Liver (tissue), 8 donors: ENCODE measurements at regions not wholly inside any gene's neighbourhood (a gene's known extent, or its start where the extent isn't known, plus 50 kb on each side); places are given as distances from the start of the nearest gene placed in this dataset.

Source experiments
- DNase-seq: peaks from one replicate; pipeline ENCODE4 v3.0.0-alpha.2; 2017; ENCODE audit warnings: low spot score
- H3K27ac ChIP-seq, 2 donors: one replicate each; pipeline ENCODE4 v1.7.0; 2013; ENCODE audit warnings: inconsistent platforms in 2 of 2, low read length in 2 of 2, control low read depth in 1 of 2, low read depth in 1 of 2, mild to moderate bottlenecking in 1 of 2
- H3K27me3 ChIP-seq, 4 donors: one replicate each; pipeline versions ENCODE4 v1.6.1 to v1.7.0; 2013; ENCODE audit warnings: low read length in 3 of 4, inconsistent platforms in 1 of 4, mild to moderate bottlenecking in 1 of 4, moderate library complexity in 1 of 4; ENCODE audit not compliant: control insufficient read depth in 4 of 4, insufficient read depth in 4 of 4
- H3K36me3 ChIP-seq, 4 donors: one replicate each; pipeline versions ENCODE4 v1.6.1 to v1.7.0; 2013; ENCODE audit warnings: low read length in 3 of 4, mild to moderate bottlenecking in 3 of 4, low read depth in 1 of 4, moderate library complexity in 1 of 4; ENCODE audit not compliant: control insufficient read depth in 4 of 4, insufficient read depth in 3 of 4
- H3K4me1 ChIP-seq, 4 donors: one replicate each; pipeline versions ENCODE4 v1.6.1 to v1.7.0; 2013; ENCODE audit warnings: low read length in 3 of 4, mild to moderate bottlenecking in 3 of 4, moderate library complexity in 1 of 4; ENCODE audit not compliant: control insufficient read depth in 4 of 4, insufficient read depth in 4 of 4
- H3K4me3 ChIP-seq, 3 donors: one replicate each; pipeline versions ENCODE4 v1.6.1 to v1.7.0; 2013; ENCODE audit warnings: low read length in 3 of 3, control low read depth in 1 of 3, low read depth in 1 of 3, mild to moderate bottlenecking in 1 of 3
- H3K9ac ChIP-seq, 2 donors: one replicate each; pipeline ENCODE4 v1.7.0; 2013; ENCODE audit warnings: low read length in 2 of 2, mild to moderate bottlenecking in 2 of 2, moderate library complexity in 2 of 2, control low read depth in 1 of 2, low read depth in 1 of 2
- H3K9me3 ChIP-seq, 4 donors: one replicate each; pipeline versions ENCODE4 v1.6.1 to v1.7.0; 2013; ENCODE audit warnings: low read length in 3 of 4; ENCODE audit not compliant: control insufficient read depth in 4 of 4
- EGR1 ChIP-seq, 2 donors: IDR thresholded peaks; 2 replicates each; pipeline ENCODE4 v1.6.1; 2016 to 2018; ENCODE audit warnings: antibody characterized with exemption in 2 of 2, low read depth in 2 of 2
- FOXA1 ChIP-seq: IDR thresholded peaks from 2 replicates; pipeline ENCODE4 v1.6.1; 2016; ENCODE audit warnings: antibody characterized with exemption
- FOXA2 ChIP-seq: IDR thresholded peaks from 2 replicates; pipeline ENCODE4 v1.6.1; 2016; ENCODE audit warnings: antibody characterized with exemption
- GABPA ChIP-seq, 2 donors: IDR thresholded peaks in 1 of 2; conservative IDR thresholded peaks in 1 of 2; 2 replicates each; pipeline ENCODE4 v1.6.1; 2016; ENCODE audit warnings: antibody characterized with exemption in 2 of 2, mild to moderate bottlenecking in 1 of 2, moderate library complexity in 1 of 2
- HNF4A ChIP-seq, 2 donors: conservative IDR thresholded peaks; 2 replicates each; pipeline ENCODE4 v1.6.1; 2016; ENCODE audit warnings: antibody characterized with exemption in 2 of 2, mild to moderate bottlenecking in 2 of 2
- HNF4G ChIP-seq: IDR thresholded peaks from 2 replicates; pipeline ENCODE4 v1.6.1; 2016; ENCODE audit warnings: antibody characterized with exemption
- JUND ChIP-seq, 2 donors: IDR thresholded peaks; 2 replicates each; pipeline ENCODE4 v1.6.1; 2016; ENCODE audit warnings: antibody characterized with exemption in 2 of 2
- NR2F2 ChIP-seq: IDR thresholded peaks from 2 replicates; pipeline ENCODE4 v1.6.1; 2016; ENCODE audit warnings: antibody characterized with exemption
- RAD21 ChIP-seq, 2 donors: IDR thresholded peaks; 2 replicates each; pipeline ENCODE4 v1.6.1; 2016; ENCODE audit warnings: antibody characterized with exemption in 2 of 2, mild to moderate bottlenecking in 2 of 2
- RXRA ChIP-seq, 2 donors: IDR thresholded peaks; 2 replicates each; pipeline ENCODE4 v1.6.1; 2017 to 2018; ENCODE audit warnings: antibody characterized with exemption in 2 of 2, mild to moderate bottlenecking in 1 of 2
- SP1 ChIP-seq: IDR thresholded peaks from 2 replicates; pipeline ENCODE4 v1.6.1; 2018; ENCODE audit warnings: antibody characterized with exemption, mild to moderate bottlenecking
- TAF1 ChIP-seq: conservative IDR thresholded peaks from 2 replicates; pipeline ENCODE4 v1.6.1; 2016; ENCODE audit warnings: antibody characterized with exemption, mild to moderate bottlenecking
- YY1 ChIP-seq: IDR thresholded peaks from 2 replicates; pipeline ENCODE4 v1.6.1; 2016; ENCODE audit warnings: antibody characterized with exemption, mild to moderate bottlenecking
- WGBS: extraction: QIAGEN DNeasy Blood & Tissue Kit; methylation state at CpG from one replicate; pipeline ENCODE4 v1.1.7; 2013; 5-methylcytosine and 5-hydroxymethylcytosine counted together
- TF ChIP-seq, protein P1 (sequence below): IDR thresholded peaks from 2 replicates; pipeline ENCODE4 v1.6.1; 2016; ENCODE audit warnings: antibody characterized with exemption, mild to moderate bottlenecking
- TF ChIP-seq, protein P2 (sequence below): IDR thresholded peaks from 2 replicates; pipeline ENCODE4 v1.6.1; 2016; ENCODE audit warnings: antibody characterized with exemption
- TF ChIP-seq, protein P3 (sequence below): IDR thresholded peaks from 2 replicates; pipeline ENCODE4 v1.6.1; 2016; ENCODE audit warnings: antibody characterized with exemption
- TF ChIP-seq, protein P4 (sequence below): IDR thresholded peaks from 2 replicates; pipeline ENCODE4 v1.6.1; 2016; ENCODE audit warnings: antibody characterized with exemption
- TF ChIP-seq, protein P5 (sequence below): fragments of 150-350 bp; IDR thresholded peaks from 2 replicates; pipeline ENCODE4 v1.5.1; 2017; ENCODE audit warnings: improper control_type of control experiment, low read depth, low read length; ENCODE audit not compliant: missing input control
- donor health status: healthy.
- donor health status: healthy.
- donor health status: healthy.
- donor health status: healthy.
- donor health status: healthy.

DNA sequence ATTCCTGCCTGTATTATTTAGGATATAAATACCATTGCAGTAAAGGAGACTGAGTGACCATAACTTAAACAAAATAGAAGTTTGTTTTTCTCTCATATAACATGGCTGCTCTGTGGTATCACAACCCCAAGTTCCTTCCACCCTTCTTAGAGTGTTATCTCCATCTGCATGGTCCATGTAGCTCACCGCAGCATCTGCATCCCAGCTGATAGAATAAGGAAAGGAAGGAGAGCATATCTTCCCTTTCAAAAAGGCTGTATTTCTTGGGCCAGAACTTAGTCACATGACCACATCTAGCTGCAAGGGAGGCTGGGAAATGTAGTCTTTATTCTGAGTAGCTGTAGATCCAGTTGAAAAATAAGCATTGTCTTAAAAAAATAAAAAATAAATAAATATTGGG is 184.8 kb upstream of the NUDT4 start (continued):
- TF ChIP-seq, protein P1, sequence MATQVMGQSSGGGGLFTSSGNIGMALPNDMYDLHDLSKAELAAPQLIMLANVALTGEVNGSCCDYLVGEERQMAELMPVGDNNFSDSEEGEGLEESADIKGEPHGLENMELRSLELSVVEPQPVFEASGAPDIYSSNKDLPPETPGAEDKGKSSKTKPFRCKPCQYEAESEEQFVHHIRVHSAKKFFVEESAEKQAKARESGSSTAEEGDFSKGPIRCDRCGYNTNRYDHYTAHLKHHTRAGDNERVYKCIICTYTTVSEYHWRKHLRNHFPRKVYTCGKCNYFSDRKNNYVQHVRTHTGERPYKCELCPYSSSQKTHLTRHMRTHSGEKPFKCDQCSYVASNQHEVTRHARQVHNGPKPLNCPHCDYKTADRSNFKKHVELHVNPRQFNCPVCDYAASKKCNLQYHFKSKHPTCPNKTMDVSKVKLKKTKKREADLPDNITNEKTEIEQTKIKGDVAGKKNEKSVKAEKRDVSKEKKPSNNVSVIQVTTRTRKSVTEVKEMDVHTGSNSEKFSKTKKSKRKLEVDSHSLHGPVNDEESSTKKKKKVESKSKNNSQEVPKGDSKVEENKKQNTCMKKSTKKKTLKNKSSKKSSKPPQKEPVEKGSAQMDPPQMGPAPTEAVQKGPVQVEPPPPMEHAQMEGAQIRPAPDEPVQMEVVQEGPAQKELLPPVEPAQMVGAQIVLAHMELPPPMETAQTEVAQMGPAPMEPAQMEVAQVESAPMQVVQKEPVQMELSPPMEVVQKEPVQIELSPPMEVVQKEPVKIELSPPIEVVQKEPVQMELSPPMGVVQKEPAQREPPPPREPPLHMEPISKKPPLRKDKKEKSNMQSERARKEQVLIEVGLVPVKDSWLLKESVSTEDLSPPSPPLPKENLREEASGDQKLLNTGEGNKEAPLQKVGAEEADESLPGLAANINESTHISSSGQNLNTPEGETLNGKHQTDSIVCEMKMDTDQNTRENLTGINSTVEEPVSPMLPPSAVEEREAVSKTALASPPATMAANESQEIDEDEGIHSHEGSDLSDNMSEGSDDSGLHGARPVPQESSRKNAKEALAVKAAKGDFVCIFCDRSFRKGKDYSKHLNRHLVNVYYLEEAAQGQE: no peak

DNA sequence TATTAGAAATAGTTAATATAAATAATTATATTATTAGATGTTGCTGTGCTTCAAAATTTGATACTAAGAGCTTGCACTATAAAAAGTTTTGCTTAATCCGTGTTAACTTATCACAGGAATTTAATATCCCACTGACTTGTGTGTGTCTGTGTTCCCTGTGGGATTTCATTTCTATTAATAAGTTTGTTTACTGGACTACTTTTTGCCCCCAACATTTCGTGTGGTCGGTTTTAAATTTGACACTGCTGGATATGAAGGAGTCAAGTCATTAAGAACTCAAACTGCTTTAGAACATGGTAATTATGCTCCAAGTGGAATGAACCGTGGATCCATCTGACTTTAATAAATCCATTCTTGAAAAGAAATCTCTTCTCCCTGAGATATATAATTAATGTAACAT is 182.2 kb upstream of the NUDT4 start:
- H3K27ac ChIP-seq: no peak overlapping the region
- TF ChIP-seq HNF4A (conservative IDR thresholded peaks at IDR 0.05) (no peak), SP1 (no peak), NR2F2 (no peak), RXRA (IDR thresholded peaks at IDR 0.05) (no peak), YY1 (no peak), HNF4G (no peak), JUND (IDR thresholded peaks at IDR 0.05) (no peak), EGR1 (IDR thresholded peaks at IDR 0.05; ENCODE audit: low read depth in 2 of 2) (no peak), FOXA1 (no peak), TAF1 (no peak), GABPA (IDR thresholded peaks at IDR 0.05 in 1 of 2, conservative IDR thresholded peaks at IDR 0.05 in 1 of 2) (no peak), RAD21 (IDR thresholded peaks at IDR 0.05) (no peak), FOXA2 (no peak)
- TF ChIP-seq, protein P2, sequence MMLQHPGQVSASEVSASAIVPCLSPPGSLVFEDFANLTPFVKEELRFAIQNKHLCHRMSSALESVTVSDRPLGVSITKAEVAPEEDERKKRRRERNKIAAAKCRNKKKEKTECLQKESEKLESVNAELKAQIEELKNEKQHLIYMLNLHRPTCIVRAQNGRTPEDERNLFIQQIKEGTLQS: no peak
- TF ChIP-seq, protein P3, sequence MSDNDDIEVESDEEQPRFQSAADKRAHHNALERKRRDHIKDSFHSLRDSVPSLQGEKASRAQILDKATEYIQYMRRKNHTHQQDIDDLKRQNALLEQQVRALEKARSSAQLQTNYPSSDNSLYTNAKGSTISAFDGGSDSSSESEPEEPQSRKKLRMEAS: no peak
- TF ChIP-seq, protein P4, sequence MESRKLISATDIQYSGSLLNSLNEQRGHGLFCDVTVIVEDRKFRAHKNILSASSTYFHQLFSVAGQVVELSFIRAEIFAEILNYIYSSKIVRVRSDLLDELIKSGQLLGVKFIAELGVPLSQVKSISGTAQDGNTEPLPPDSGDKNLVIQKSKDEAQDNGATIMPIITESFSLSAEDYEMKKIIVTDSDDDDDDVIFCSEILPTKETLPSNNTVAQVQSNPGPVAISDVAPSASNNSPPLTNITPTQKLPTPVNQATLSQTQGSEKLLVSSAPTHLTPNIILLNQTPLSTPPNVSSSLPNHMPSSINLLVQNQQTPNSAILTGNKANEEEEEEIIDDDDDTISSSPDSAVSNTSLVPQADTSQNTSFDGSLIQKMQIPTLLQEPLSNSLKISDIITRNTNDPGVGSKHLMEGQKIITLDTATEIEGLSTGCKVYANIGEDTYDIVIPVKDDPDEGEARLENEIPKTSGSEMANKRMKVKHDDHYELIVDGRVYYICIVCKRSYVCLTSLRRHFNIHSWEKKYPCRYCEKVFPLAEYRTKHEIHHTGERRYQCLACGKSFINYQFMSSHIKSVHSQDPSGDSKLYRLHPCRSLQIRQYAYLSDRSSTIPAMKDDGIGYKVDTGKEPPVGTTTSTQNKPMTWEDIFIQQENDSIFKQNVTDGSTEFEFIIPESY: no peak
- TF ChIP-seq, protein P1: no peak
- TF ChIP-seq, protein P5, sequence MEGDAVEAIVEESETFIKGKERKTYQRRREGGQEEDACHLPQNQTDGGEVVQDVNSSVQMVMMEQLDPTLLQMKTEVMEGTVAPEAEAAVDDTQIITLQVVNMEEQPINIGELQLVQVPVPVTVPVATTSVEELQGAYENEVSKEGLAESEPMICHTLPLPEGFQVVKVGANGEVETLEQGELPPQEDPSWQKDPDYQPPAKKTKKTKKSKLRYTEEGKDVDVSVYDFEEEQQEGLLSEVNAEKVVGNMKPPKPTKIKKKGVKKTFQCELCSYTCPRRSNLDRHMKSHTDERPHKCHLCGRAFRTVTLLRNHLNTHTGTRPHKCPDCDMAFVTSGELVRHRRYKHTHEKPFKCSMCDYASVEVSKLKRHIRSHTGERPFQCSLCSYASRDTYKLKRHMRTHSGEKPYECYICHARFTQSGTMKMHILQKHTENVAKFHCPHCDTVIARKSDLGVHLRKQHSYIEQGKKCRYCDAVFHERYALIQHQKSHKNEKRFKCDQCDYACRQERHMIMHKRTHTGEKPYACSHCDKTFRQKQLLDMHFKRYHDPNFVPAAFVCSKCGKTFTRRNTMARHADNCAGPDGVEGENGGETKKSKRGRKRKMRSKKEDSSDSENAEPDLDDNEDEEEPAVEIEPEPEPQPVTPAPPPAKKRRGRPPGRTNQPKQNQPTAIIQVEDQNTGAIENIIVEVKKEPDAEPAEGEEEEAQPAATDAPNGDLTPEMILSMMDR: no peak
- 87% methylated on average over 4 of the region's 4 CpGs for WGBS
- H3K4me3 ChIP-seq: no peak overlapping the region
- no peak for DNase-seq
- H3K27me3 ChIP-seq: no peaks in the 10 kb centered on the region
- H3K9ac ChIP-seq: no peak overlapping the region
- H3K36me3 ChIP-seq: no peaks in the 10 kb centered on the region
- no peaks in the 10 kb centered on the region for H3K4me1 ChIP-seq
- H3K9me3 ChIP-seq: no peaks in the 10 kb centered on the region
